Ovary (tissue), 3 donors: ENCODE measurements at regions not wholly inside any gene's neighbourhood (a gene's known extent, or its start where the extent isn't known, plus 50 kb on each side); places are given as distances from the start of the nearest gene placed in this dataset.

Experiments used
- POLR2A ChIP-seq: fragments of 450-650 bp; IDR thresholded peaks from one replicate; pipeline ENCODE4 v1.6.1; 2017; ENCODE audit warnings: antibody characterized with exemption, mild to moderate bottlenecking, moderate library complexity
- TF ChIP-seq, protein P1 (sequence below), 3 donors: fragments of 450-650 bp in 2 of 3; fragments of 200-600 bp in 1 of 3; IDR thresholded peaks; one replicate each; pipeline versions ENCODE4 v1.5.1 to v1.8.0; 2016 to 2022; ENCODE audit warnings: antibody characterized with exemption in 3 of 3, mild to moderate bottlenecking in 1 of 3
- donor health status: DM: no; HTN: no; CAD: no.

DNA sequence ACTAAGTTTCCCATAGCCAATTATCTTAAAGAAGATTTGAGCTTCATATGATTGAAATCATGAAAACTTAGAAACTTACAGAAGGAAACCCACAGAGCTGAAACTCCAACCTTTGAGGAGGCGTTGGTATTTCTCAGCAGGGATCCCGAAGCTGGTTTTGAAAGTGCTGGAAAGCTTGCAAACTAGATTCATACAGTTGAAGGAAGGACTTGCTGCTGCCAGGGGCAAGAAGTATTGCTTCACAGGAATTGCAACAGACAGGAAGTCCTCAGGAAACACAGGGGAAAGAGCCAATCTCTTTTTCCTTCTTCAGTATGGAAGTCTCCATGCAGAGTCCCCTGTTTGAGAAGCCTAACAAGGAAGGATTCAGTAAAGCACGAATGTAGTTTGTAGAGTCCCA is 419.7 kb downstream of the CD109 start:
- TF ChIP-seq, protein P1, sequence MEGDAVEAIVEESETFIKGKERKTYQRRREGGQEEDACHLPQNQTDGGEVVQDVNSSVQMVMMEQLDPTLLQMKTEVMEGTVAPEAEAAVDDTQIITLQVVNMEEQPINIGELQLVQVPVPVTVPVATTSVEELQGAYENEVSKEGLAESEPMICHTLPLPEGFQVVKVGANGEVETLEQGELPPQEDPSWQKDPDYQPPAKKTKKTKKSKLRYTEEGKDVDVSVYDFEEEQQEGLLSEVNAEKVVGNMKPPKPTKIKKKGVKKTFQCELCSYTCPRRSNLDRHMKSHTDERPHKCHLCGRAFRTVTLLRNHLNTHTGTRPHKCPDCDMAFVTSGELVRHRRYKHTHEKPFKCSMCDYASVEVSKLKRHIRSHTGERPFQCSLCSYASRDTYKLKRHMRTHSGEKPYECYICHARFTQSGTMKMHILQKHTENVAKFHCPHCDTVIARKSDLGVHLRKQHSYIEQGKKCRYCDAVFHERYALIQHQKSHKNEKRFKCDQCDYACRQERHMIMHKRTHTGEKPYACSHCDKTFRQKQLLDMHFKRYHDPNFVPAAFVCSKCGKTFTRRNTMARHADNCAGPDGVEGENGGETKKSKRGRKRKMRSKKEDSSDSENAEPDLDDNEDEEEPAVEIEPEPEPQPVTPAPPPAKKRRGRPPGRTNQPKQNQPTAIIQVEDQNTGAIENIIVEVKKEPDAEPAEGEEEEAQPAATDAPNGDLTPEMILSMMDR (IDR thresholded peaks at IDR 0.05), result no peak
- TF ChIP-seq POLR2A, result no peak
